Activated CD8-positive, alpha-beta memory T cell treated with anti-CD3 and anti-CD28 coated beads for 24 hours (primary cell): ENCODE measurements at regions not wholly inside any gene's neighbourhood (a gene's known extent, or its start where the extent isn't known, plus 50 kb on each side); places are given as distances from the start of the nearest gene placed in this dataset.

Experiments
- DNase-seq: peaks from one replicate; pipeline ENCODE4 v3.0.0-alpha.2; 2020

DNA sequence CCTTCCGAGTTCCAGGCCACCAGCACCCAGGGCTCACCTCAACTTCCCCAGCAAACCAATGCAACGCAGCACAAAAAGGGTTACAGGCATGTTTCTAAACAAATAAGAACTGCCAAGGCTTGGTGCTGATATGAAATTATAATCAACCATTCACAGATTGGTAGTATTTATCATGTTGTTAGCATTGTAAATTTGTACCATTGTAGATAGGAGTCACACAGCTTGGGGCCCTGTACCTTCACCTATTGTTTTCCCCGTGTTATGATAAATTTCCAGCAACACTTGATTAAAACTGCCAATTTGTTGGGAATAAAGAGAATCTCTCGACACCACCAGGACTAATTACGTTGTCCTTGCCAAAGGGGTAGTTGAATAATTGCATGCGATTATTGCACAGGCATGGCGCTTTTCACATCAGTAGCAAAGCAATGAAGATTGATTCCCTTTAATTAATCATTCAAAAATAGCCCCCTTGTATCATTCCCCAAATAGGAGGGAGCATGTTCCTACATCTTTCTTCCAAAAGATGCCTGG lies 454.1 kb downstream of the ZNF608 start:
- DNase-seq, result no peak

DNA sequence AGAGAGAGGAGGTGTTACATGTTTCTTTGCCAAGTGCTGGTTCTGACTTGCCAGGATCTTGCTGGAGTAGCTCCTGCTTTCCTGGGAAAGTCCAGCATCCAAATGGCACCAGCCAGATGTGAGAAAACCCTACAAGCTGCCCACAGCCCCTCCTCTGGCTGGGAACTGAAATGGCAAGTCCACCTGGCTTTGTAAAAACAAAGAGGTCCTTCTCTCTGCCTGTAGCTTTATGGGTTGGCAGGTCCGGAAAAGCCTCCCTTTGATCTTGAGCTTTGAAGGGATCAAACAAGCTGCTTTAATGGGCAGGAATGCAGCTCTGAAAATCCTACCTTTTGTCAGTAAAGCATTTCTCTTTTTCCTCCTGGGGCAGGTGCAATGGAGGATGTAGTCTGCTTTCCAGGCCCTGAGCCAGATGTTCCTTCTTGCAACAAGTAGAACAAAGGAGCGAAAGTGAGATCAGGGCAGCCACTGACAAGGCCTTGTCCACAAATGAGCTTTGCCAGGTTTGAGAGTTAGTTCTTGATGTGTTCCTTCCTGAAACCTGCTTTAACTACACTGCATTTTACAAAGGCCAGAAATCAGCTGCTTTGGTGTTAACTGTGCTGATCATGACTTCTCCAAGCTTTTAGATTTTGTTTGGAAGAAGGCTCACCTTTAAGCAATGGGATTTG lies 456.7 kb downstream of the ZNF608 start:
- DNase-seq, result no peak

DNA sequence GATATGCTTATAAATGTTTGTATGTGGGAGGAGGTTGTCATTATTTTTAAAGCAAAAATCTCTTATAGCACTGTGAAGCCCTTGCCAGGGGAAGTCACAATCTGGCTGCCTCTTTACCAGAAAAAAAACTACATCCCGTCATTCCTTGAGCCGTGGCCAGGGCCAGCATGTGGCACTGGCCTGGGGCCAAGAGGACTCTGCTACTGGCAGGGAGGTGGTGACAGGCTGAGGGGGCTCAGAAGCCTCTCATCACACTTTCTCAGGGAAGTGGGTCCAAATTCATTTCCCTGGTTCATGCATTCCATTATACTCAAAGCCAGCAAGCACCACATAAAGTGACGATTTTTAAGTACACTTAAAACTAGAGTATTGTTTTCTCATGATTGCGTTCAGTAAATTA lies 457.3 kb downstream of the ZNF608 start:
- no peak for DNase-seq

DNA sequence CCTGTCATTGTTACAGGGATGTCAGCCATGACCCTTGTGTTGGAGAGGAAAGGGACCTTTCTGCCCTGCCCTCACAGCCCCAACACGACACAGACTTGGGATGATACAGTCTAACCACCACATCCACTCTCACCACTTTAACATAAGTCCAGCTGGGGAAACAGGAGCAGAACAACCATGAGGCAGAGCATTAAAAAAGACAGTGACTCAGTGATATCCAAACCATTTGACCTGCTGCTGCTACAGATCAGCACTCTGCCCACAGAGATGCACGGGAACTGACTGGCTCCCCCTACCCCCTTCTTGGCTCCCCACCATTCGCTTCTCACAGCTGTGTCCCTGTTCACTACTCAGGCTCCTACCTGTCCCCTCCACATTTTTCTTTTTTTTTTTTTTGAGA lies 458.6 kb downstream of the ZNF608 start:
- DNase-seq, result no peak

DNA sequence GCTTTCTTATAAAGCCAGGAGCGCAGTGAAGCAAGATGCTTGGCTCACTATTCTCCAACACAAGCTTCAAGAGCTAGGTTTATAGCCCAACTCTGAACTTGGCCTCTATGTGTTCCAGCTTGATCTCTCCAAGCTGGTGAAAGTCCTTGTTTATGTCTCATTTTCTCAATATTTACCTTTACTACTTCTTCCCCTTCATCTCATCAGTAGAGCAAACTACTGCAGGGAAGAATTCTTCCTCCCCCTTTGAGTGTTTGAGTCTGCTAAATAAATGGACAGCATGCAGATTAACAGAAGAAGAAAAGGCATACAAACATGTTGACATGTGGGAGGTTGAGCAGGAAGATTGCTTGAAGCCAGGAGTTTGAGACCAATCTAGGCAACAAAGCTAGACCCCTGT lies 460.7 kb downstream of the ZNF608 start:
- DNase-seq, result no peak

DNA sequence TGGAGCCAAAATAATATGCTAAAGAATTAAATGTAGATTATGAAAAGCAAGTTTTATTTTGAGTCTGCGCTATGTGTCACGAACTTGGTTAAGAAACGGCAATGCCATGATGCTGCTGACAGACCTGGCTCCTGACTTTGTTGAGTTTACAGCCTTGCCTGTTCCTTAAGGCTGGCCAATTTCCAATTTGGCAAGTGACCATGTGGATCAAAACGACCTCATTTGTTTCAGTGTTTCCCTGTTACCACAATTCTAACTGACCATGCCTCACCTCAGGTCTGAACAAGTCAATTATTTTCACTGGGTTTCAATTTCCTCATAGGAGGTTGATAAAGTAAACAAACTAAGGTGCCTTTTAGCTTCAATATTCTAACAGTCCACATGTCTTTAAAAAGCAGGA lies 461.4 kb downstream of the ZNF608 start:
- no peak for DNase-seq

DNA sequence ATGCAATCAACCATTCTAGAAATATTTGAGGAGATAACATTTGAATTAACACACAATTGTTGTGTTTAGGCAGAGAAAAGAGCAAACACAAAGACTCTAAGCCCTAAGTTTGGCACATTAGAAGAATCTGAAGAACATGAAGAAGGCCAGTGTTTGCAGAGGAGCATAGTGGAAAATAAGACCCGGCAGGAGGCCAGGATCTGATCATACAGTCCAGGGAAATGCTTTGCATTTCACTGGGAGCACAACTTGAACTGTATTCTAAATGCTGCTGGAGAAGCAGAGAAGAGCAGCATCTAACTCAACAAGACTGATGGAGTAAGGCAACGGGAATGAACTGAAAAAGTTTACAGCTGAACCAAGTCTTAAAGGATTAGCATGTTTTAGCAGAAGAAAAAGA lies 463.4 kb downstream of the ZNF608 start:
- no peak for DNase-seq

DNA sequence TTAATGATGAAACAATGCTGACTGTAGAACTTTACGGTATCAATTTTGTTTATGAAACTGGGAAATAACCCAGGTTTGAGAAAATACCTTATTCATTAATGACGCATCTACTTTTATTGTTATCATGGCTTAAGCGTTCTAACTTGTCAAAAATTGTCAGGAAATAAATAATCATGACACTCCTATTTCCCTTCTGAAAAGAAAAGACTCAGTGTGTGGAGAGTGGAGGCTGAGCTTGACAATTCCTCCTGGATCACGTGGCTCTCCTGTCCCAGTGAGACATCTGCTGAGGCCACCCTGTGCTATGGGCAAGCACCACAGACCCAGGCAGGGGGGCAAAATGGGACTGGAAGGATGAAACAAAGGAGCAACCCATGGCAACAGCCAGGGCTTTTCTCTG lies 466.4 kb downstream of the ZNF608 start:
- no peak for DNase-seq

DNA sequence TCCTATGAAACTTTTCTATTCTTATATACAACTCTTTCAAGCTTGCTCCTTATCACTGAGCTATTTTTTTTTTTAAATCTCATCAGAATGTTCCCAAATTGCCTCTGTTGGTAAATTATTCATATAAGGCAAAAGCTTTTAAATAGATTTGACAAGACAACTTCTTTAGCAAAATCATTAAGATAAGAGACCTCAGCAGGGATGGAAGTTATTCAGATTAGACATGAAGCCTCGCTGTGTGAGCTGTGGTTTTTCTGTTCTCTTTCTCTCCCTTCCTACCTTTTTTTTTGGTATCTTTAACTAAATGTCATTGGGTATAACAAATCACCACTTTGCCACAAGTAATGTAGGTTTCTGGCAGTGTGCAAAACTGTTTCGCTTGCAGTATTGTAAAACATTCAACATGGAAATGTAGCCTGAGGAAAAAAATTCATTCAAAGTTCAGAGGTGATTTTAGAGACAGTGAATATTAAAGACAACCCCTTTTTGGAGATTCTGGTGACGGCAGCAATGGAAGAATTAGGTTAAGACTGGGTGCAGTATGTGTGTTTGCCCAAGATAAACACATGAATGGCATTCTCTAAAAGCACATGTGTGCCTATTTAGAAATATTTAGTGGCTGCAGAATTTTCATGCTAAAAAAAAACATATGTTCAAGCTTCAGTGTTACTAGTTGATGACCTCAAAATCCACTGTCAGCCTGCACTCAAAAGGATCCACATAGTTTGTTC lies 467.1 kb downstream of the ZNF608 start:
- DNase-seq, result no peak

DNA sequence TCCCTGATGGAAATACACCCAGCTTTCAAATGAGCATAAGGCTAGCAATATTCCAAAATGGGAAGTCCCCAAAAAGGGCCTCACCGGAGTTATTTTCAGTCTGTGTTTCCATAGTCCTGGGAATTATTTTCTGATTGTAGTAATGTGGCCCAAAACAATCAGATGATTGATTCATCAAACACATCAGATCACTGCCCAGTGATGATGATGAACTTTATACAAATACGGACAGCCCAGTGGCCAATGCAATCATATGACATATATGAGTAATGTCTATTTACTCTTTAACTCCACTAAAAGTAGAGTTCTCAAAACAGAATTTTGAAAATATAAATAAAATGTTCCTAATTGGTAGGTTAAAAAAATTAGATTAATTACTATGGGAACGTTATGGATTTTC lies 467.8 kb downstream of the ZNF608 start:
- no peak for DNase-seq

DNA sequence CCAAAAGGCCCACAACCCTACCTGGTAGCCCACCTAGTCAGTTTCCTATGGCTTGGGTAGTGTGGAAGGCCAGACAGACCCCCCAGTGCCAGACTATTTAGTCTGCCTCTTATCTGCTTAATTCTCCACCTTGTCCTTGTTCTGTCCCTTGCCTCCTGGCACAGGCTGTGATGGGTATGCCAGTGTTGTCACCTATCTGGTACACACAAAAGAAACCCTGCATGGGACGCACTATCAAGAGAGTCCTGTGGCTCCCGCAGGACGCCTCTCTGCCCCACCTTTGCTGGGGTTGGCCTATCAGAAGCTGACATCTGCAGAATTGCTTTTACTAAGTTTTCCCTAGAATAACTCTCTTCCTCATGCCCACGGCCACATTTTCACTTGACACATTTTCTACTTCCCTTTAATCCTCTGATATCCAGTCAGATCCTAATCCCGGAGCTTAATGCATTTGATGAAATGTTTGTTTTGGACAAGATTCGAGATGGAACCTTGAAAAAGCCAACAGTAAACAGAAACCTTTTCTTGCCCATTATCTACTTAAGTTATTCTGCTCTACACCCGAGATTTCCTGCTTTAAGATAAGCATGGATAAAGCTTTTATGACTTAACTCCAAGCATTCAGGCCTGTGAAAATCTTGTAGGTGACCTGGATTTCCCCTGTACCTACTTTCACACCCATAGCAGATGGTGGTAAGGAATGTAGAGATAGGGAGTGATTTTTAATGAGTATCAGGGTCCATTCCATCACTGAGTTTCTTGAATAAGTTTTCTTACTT lies 468.5 kb downstream of the ZNF608 start:
- DNase-seq, result no peak

DNA sequence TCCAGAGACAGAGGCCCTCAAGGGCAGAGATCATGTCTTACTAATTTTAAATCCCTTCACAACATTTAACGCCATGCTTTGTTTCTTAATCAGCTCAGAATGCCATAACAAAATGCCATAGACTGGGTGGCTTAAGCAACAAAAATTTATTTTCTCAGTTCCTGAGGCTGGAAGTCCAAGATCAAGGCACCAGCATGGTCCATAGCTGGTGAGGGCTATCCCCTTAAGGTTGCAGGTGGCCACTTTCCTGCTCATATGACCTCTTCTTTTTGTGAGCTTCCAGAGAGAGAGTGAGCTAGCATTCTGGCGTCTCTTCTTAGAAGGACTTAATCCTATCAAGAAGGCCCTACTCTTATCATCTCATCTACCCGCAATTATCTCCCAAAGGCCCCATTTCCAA lies 470.3 kb downstream of the ZNF608 start:
- no peak for DNase-seq

DNA sequence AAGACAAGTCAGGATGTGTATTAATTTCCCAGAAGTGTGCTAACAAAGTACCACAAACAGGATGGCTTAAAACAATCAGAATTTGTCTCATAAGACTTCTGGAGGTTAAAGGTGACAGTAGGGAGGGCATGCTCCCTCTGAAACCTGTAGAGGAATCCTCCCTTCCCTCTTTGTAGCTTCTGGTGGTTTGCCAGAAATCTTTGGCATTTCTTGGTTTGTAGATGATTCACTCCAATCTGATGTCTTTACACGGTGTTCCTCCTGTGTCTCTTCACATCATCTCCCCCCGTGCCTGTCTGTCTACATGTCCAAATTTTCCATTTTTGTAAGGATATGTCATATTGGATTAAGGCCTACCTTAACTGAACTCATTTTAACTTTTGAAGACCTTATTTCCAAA lies 471.5 kb downstream of the ZNF608 start:
- no peak for DNase-seq

DNA sequence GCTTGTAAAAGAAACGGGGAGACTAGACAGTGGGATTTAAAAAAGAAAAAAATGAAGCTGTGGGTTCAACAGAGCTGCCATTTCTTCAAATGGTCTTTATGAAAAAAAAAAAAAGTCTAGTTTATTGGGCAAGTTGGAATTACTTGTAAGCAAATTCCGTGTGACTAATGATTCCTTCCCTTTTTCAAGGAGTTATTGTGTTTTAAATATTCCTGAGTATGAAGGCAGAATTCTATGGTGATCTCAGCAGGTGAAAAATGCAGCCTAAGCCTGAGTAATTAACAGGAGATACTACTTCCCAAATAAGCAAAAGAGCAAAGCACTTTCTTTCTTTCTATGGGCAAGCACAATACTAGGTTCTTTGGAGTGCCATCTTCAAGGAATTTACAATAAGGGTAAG lies 481.9 kb downstream of the ZNF608 start:
- no peak for DNase-seq

DNA sequence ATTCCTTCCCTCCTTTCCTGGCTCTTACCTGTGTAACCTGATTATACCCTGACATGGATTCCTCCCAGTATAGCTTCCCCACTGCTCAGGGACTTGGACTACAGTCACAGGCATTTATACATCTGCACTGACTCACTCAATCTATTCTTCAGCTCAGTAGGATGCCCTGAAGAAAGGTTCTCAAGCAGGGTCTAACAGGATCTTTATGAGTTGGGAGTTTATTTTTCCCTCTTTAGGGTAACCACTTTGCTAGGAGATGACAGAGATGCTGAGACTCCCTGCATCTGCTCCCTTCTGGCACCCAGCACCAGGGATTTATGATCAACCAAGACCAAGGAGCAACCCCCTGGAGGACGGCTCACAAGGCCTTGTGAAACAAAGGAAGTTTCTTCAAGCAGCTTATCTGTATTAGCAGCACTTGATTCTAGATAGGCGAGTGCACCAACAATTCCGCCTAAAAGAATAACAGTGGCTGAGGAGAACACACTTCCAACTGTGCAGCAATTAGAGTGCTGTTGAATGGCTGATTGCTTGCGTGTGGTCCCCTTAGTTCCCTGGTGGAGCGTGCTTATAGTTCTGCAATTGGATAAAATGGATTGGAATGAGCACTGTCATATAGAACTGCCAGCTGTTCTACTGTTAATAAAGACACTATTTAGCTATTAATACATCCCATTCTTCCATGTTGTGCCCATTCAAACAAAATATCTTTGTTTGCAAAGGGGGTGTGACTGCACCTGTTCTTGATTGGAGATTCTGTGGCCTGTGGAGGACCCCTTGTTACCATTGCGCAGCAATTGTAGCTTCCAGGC lies 482.6 kb downstream of the ZNF608 start:
- DNase-seq, result no peak

DNA sequence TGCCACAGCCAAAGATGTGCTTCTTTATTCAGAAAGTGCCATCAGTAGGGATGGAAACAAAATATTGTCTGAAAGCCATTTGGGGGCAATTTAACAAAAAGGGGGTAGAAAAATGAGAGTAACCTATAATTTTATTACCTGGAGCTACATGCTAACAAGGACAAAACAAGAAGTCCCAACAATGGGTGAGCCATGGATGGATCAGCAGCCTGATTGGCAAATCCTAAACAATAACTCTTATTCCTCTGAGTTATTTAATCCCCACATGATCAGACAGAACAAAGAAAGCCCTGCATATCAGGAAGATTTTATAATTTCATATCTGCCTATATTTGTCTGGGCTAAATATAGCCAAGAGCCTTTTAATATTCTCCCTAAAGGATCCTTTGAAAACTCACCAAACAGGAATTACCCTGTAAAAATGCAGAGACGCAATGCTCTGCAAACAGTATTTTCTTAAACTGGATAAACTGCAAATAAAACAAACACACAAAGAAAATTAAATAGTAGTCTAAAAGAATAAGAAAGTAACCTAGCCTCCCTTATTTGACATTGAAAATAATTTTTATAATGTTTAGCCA lies 483.4 kb downstream of the ZNF608 start:
- DNase-seq, result no peak

DNA sequence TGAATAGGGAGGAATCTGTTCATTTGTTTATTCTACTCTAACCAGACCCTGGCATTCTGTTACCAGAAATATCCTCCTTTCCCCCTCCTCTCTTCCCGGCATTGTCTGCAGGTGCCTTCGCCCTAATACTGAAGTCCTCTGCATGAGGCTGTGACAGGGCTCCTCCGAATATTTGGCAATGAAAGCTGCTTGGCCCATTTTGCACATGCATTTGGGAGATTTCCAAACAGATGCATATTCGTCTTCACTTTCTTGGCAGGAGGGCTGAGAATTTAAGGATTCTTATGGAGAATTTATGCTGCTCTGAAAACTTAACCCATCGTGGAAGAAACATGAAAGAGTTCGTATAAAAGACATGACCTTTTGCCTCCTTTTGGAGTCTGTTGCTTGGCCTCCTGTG lies 484.0 kb downstream of the ZNF608 start:
- no peak for DNase-seq

DNA sequence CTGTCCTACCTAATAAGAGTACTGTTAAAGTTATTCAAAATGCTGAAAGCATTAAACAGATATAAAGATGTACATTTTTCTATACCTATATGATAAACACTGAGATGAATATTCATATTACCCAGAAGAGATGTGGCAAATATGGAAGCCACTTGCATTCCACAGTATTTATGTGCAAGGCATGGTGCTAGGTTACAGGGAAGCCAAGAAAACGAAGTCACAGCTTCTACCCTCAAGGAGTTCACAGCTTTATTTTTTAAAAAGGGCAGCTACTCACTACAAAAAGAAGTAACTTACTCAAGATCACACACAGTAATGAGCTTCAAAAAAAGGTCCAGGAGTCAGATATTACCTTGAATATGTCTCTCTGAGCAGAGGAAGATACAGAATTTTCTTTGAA lies 484.6 kb downstream of the ZNF608 start:
- no peak for DNase-seq

DNA sequence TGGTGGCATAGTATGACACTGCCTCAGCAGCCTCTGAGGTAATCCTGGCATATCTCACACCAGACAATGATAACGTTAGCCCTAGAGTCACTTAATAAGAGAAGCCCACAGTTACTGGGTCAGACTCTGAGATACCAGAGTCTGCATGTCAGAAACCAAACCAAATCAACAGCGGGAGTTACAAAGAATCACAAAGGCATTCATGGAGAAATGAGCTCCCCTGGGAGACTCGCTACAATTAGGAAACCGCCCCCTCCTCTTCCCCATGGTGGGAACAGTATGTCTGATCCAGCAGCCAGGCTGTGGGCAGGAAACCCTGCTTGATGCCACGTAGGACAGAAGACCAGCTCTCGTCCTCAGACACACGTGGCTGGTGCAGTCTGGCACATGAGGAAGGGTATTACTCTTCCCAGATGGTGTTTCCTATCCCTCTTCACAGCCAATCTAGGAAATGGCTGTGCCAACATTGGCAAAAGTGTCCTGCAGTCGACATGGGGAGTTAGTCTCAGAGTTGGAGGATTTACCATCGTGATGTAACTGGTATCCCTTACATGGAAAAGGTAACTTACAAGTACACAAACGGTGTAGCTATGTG lies 485.4 kb downstream of the ZNF608 start:
- DNase-seq, result no peak

DNA sequence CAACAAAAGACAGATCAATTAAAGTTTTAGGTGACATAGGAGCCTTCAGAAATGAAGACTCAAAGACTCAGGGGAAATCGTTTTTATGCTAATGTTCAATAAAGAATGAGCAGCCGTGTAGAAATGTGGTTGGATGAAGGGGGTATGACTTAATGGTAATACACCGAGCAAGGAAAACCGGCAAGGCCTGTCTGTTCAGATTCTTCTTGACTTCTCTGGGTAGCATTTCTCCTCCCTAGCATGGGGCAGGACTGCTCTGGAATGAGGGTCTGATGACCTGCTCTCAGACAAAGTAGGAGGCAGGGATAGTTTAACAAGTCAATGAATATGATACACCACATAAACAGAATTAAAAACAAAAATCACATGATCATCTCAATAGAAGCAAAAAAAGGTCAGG lies 487.4 kb downstream of the ZNF608 start:
- no peak for DNase-seq

DNA sequence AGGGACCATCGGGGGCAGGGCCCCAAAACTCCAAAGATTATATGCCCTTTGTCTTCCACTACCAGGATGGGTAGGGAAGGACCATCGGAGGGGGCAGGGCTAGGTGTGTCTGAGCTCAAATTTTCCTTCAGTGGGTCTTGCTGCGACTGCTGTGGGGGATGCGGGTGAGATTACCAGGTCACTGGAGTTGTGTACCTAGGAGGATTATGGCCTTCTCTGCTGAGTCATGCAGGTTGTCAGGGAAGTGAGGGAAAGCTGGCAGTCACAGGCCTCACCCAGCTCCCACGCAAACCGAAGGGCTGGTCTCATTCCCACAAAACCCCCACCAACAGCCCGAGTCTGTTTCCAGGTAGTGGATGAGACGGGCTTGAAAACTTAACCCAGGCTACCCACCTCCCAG lies 489.4 kb downstream of the ZNF608 start:
- no peak for DNase-seq

DNA sequence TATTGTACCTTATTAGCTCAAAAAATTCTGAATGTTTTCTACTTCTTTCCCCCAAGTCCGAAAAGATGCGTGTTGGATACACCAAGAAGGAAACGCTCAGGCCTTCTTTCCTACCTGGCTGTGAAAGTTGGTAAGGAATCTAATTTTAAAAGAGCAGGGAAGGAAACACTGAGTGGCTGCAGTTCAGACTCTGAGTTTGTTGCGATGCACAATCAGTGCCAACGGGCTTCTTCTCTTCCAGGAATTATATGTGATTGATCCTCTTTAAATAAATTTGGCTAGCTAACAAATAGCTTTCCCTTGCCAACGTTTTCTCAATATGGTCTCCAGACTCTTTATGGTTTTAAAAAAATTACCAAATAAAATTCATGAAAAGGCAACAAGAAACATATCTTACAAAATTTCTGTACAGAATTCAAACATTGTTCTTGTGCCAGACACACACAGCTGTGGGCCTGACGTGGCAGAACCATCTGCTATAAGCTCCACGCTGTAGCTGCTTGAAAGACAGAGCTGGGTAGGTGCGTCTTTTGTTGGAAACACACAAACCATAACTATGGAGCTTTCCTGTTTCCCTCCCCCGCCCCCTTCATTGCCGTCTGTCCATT lies 493.1 kb downstream of the ZNF608 start:
- DNase-seq, result no peak
